ENCODE measurements at regions not wholly inside any gene's neighbourhood (a gene's known extent, or its start where the extent isn't known, plus 50 kb on each side); places are given as distances from the start of the nearest gene placed in this dataset.

- Histone ChIP-seq H3K36me3 (ENCODE audit: control insufficient read depth in 2 of 2, extremely low read depth in 1 of 2, insufficient read depth in 2 of 2, low read length in 2 of 2) (no peaks in the 10 kb centered on the region), H3K9ac (ENCODE audit: control insufficient read depth, extremely low read depth, insufficient read depth, low read length) (no peak overlapping the region), H3K4me3 (ENCODE audit: control insufficient read depth in 2 of 3, extremely low read depth in 1 of 3, insufficient read depth in 2 of 3, low read depth in 1 of 3, low read length in 3 of 3) (no peak overlapping the region), H3K27me3 (ENCODE audit: control insufficient read depth, extremely low read depth, insufficient read depth, low read length) (no peaks in the 10 kb centered on the region), H3K9me1 (ENCODE audit: control insufficient read depth, extremely low read depth, insufficient read depth, low read length) (no peaks in the 10 kb centered on the region), H4K20me1 (ENCODE audit: control insufficient read depth, extremely low read depth, insufficient read depth, low read length) (no peaks in the 10 kb centered on the region), H3K4me1 (ENCODE audit: control insufficient read depth, extremely low read depth, insufficient read depth, low read length) (no peaks in the 10 kb centered on the region), H2AFZ (ENCODE audit: control insufficient read depth, low read length) (no peak overlapping the region), H3K79me2 (ENCODE audit: control insufficient read depth, insufficient read depth, low read length) (no peaks in the 10 kb centered on the region), H3K9me3 (ENCODE audit: control insufficient read depth, low read depth, low read length) (no peaks in the 10 kb centered on the region), H3K4me2 (ENCODE audit: control insufficient read depth, extremely low read depth, insufficient read depth, low read depth, low read length) (no peak overlapping the region), H3K27ac (ENCODE audit: control insufficient read depth, insufficient read depth, low read length) (no peak overlapping the region)
- DNase-seq (ENCODE audit: low read depth, low spot score) (no peak), FAIRE-seq (no peak)
- dilution Hi-C loops (cut with MboI; ENCODE audit: extremely low pct_ligation_motif_present, low sequenced_read_pairs), result no loop called here
- TF ChIP-seq EZH2 (IDR thresholded peaks at IDR 0.05; ENCODE audit: low read length) (no peak), CTCF (optimal IDR thresholded peaks at IDR 0.05 in 1 of 3, IDR thresholded peaks at IDR 0.05 in 1 of 3, conservative IDR thresholded peaks at IDR 0.05 in 1 of 3; ENCODE audit: extremely low read depth in 1 of 3, insufficient read depth in 2 of 3, low read length in 3 of 3) (no peak)
Measured at GRCh38 chr4:67101612-67102011, 443.7 kb downstream of the CENPC start.

- H3K9me1 ChIP-seq (ENCODE audit: control insufficient read depth, extremely low read depth, insufficient read depth, low read length), result no peaks in the 10 kb centered on the region
- H3K9me3 ChIP-seq (ENCODE audit: control insufficient read depth, low read depth, low read length), result no peaks in the 10 kb centered on the region
- H4K20me1 ChIP-seq (ENCODE audit: control insufficient read depth, extremely low read depth, insufficient read depth, low read length), result no peaks in the 10 kb centered on the region
- H3K79me2 ChIP-seq (ENCODE audit: control insufficient read depth, insufficient read depth, low read length), result no peaks in the 10 kb centered on the region
- H3K4me2 ChIP-seq (ENCODE audit: control insufficient read depth, extremely low read depth, insufficient read depth, low read depth, low read length), result no peak overlapping the region
- no peak overlapping the region for H3K4me3 ChIP-seq (ENCODE audit: control insufficient read depth in 2 of 3, extremely low read depth in 1 of 3, insufficient read depth in 2 of 3, low read depth in 1 of 3, low read length in 3 of 3)
- no peaks in the 10 kb centered on the region for H3K27me3 ChIP-seq (ENCODE audit: control insufficient read depth, extremely low read depth, insufficient read depth, low read length)
- TF ChIP-seq EZH2 (IDR thresholded peaks at IDR 0.05; ENCODE audit: low read length) (no peak), CTCF (optimal IDR thresholded peaks at IDR 0.05 in 1 of 3, IDR thresholded peaks at IDR 0.05 in 1 of 3, conservative IDR thresholded peaks at IDR 0.05 in 1 of 3; ENCODE audit: extremely low read depth in 1 of 3, insufficient read depth in 2 of 3, low read length in 3 of 3) (no peak)
- H3K9ac ChIP-seq (ENCODE audit: control insufficient read depth, extremely low read depth, insufficient read depth, low read length), result no peak overlapping the region
- no peak overlapping the region for H2AFZ ChIP-seq (ENCODE audit: control insufficient read depth, low read length)
- dilution Hi-C loops (cut with MboI; ENCODE audit: extremely low pct_ligation_motif_present, low sequenced_read_pairs), result no loop called here
- no peak for DNase-seq (ENCODE audit: low read depth, low spot score)
- H3K27ac ChIP-seq (ENCODE audit: control insufficient read depth, insufficient read depth, low read length), result no peak overlapping the region
- FAIRE-seq, result no peak
- H3K4me1 ChIP-seq (ENCODE audit: control insufficient read depth, extremely low read depth, insufficient read depth, low read length), result no peaks in the 10 kb centered on the region
- H3K36me3 ChIP-seq (ENCODE audit: control insufficient read depth in 2 of 2, extremely low read depth in 1 of 2, insufficient read depth in 2 of 2, low read length in 2 of 2), result no peaks in the 10 kb centered on the region
Measured at GRCh38 chr4:67092351-67092750, 453.0 kb downstream of the CENPC start.

Data from keratinocyte (primary cell).